HG03520 (cell line): ENCODE measurements at regions not wholly inside any gene's neighbourhood (a gene's known extent, or its start where the extent isn't known, plus 50 kb on each side); places are given as distances from the start of the nearest gene placed in this dataset.
A peak's percentile ranks its signal among the peaks of the same experiment; 100 is the strongest.
"Not testable (repeated sequence)": the region's sequence is repeated elsewhere in the genome, so short reads cannot be mapped to it uniquely, and the experiment has no call there.

Experiments used
- ATAC-seq: cut with Tn5 transposase; IDR thresholded peaks from one replicate; pipeline ENCODE4 v1.9.1; 2021; ENCODE audit warnings: mild to moderate bottlenecking, moderate library complexity; ENCODE audit not compliant: unreplicated experiment

DNA sequence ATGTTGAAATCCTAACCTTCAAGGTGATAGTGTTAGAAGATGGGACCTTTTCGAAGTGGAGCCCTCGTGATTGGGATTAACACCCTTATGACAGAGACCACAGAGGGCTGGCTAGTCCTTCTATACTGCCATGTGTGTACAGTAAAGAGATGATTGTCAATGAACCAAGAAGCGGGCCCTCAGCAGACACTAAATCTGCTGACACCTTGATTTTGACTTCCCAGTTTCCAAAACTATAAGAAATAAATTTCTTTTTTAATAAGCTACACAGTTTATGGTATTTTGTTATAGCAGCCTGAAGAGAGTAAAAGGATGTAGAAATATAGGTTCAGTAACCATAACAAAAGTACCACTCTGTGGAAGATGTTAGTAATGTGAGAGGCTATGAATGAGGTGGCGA is 419.0 kb upstream of the NUDT12 start:
- no peak for ATAC-seq

GRCh38 chr5:103973669-103974068 is 411.1 kb upstream of the NUDT12 start:
- no peak for ATAC-seq

GRCh38 chr5:103966295-103966694 is 403.7 kb upstream of the NUDT12 start:
- ATAC-seq, result not testable (repeated sequence)

DNA sequence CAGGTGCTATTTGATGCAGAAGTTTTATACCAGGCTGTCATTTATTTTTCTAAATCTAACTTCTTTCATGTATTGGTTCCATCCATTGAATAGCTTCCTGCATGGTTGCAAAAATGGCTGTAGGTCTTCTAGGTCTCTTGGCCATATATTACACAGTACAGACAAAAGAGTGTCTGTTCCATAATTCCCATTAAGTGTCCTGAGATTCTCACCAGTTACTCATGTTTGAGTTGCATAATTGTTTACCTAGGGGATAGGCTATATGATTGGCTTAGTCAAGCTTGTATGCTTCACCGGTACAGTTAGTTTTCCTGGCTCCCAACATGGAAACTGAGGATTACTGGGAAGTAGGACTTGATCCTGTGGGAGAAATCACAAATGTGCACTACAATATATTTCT is 399.4 kb upstream of the NUDT12 start:
- no peak for ATAC-seq

- ATAC-seq, result no peak
These were observed 391.2 kb upstream of the NUDT12 start for GRCh38 chr5:103953601-103954382.

DNA sequence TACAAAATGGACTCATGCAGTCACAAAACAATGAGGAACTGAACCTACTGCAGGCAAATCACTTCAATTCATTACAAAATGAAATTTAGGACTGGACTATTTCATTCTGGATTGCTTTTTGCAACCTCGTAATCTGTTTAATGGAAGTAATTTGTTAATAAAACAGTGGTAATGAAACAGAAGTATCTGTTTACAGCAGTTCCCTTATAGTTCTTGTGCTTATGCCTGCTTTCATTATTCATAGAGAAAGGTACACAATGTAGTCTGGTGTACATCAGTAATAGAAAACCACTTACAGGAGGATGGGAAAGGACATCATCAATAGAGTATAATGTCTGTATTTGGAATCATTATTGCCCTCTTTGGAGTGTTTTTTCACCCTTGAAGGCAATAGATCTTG is 389.2 kb upstream of the NUDT12 start:
- no peak for ATAC-seq

GRCh38 chr5:103943230-103943629 is 380.6 kb upstream of the NUDT12 start:
- ATAC-seq, result no peak

DNA sequence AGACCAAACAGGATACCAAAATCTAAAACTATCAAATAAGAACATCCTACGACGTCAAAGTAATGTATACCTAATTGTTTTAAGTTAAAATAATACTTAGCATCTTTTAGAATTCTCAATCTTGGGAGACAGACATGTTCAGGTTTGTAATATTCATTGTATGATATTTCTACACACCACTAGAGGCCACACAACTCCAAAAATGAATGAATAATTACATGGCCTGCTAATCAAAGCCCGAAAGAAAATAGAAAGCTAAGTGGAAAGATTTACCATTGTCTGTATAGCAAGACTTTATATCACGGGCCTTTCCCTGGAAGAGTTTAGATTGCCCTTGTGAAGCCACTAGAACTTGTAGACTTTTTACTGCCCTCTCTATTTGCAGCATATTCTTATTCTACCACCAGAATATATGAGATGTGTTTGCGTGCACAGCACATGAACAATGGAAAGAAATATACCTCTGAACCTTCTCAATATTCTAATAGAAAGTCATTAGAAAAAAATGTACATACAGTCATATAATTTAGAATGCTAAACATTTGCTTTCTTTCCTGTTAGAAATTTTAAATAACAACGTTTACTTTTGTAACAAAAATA is 380.1 kb upstream of the NUDT12 start:
- ATAC-seq, result no peak

DNA sequence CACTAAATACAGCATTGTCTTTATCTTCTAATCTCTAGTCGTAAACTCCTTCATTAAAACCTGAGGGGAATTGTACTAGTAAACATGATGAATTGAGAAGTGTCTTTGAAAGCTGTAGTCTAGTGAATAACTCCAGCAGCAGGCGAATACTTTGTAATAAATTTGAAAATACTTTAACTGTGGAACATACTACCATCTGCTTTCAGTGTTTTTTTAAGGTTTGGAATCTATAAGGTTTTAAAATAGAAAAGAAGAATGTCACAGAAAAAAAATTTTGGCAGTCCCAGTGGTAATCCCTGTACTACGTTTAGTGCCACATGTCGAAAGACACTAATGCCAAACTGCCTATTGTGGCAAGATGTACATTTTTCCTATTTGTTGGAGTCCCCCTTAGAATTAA is 379.0 kb upstream of the NUDT12 start:
- no peak for ATAC-seq

DNA sequence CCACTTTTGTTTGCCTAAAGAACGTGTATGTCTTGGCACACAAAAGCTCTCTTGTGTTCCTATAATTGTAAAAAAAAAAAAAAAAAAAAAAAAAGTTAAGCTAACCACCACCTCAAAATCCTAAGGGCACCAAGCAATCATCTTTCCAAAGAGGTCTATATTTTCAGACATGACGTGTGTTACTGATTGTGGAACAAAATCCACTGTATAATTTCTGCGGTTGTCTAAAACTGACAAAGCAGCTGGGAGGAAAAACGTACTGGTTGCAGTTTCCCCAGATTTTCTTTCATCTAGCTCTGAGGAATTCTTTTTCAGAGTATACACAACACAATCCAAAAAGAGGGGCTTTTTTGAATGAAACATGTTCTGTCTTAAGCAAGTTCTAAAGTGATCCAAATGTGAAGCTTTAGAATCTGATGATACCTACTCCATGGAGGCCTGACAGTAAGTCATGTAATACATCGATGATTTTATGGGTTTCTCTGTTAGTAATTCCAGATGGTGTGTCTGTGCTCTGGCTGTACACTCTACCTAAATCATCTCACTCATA is 375.6 kb upstream of the NUDT12 start:
- no peak for ATAC-seq

- peak; percentile 72 for ATAC-seq
These were observed 366.9 kb upstream of the NUDT12 start for GRCh38 chr5:103929338-103930013.

DNA sequence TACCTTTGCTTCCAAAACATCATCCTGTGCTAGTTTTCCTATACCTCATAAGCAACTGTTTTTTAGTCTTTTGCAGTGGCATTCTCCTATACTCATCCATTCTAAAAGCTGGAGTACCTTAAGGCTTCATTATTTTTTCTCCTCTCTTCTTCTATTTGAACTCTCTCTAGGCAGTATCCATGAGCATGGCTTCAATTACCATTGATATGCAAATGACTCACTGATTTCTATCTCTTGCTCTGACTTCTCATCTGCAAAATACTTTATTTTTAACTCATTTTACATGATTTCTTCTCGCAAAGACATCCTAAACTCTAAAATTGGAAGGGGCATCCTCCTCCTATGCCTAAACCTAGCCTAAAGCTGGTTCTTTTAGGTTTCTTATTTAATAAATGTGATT is 365.1 kb upstream of the NUDT12 start:
- no peak for ATAC-seq

- no peak for ATAC-seq
These were observed 361.1 kb upstream of the NUDT12 start for GRCh38 chr5:103923616-103924168.

GRCh38 chr5:103919506-103919905 is 356.9 kb upstream of the NUDT12 start:
- no peak for ATAC-seq

GRCh38 chr5:103918668-103919367 is 356.2 kb upstream of the NUDT12 start:
- ATAC-seq, result no peak

DNA sequence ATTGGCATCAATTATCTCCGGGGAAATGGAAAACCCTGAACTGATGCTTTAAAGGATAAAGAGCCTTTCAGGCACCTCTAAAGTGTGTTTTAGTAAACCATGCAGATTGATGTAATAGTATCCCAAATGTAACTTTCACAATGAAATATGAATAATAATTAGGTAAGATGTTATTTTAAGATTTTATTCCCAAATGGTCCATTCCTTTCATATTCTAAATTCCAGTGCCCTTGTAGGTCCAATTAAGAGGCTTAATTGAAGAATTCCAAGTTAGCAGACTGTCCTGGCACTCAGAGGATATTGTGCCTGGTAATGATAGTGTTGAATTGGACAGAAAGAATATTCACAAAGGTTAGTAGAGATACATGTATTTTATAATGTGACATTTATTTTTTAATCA is 352.5 kb upstream of the NUDT12 start:
- no peak for ATAC-seq

GRCh38 chr5:103910786-103911185 is 348.2 kb upstream of the NUDT12 start:
- no peak for ATAC-seq

GRCh38 chr5:103910011-103910410 is 347.4 kb upstream of the NUDT12 start:
- no peak for ATAC-seq

GRCh38 chr5:103909391-103909790 is 346.8 kb upstream of the NUDT12 start:
- ATAC-seq, result no peak

- no peak for ATAC-seq
These were observed 345.9 kb upstream of the NUDT12 start for GRCh38 chr5:103908336-103909080.
